Testis (tissue), 2 donors: ENCODE measurements at regions not wholly inside any gene's neighbourhood (a gene's known extent, or its start where the extent isn't known, plus 50 kb on each side); places are given as distances from the start of the nearest gene placed in this dataset.

Experiments used
- POLR2A ChIP-seq: fragments of 450-650 bp; IDR thresholded peaks from one replicate; pipeline ENCODE4 v1.6.1; 2017; ENCODE audit warnings: antibody characterized with exemption, mild to moderate bottlenecking, moderate library complexity
- TF ChIP-seq, protein P1 (sequence below), 3 experiments: fragments of 450-650 bp in 2 of 3; fragments of 200-600 bp in 1 of 3; sonication (generic) in 1 of 3; IDR thresholded peaks; one replicate each; pipeline ENCODE4 v1.5.1; 2016 to 2019; ENCODE audit warnings: antibody characterized with exemption in 3 of 3, mild to moderate bottlenecking in 2 of 3, moderate library complexity in 1 of 3

DNA sequence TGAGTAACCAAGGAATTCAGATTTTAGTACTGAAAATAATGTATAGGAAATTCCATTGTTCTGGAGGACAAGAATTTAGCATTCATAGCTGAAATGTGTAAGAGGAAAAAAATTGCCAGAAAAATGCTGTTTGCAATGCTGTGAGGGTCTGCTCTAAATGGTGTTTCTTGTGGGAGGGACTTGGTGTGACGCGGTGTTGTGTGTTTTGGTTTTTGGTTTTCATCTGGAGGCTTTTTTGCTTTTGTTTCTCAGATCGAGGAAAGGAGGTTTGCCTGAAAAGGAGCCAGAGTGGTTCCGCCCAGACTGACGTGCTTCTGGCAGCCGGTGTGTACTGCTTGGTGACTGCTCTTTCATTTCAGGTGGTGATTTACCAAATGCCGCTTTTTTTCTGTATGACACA lies 211.8 kb upstream of the HMGA2 start:
- TF ChIP-seq, protein P1, sequence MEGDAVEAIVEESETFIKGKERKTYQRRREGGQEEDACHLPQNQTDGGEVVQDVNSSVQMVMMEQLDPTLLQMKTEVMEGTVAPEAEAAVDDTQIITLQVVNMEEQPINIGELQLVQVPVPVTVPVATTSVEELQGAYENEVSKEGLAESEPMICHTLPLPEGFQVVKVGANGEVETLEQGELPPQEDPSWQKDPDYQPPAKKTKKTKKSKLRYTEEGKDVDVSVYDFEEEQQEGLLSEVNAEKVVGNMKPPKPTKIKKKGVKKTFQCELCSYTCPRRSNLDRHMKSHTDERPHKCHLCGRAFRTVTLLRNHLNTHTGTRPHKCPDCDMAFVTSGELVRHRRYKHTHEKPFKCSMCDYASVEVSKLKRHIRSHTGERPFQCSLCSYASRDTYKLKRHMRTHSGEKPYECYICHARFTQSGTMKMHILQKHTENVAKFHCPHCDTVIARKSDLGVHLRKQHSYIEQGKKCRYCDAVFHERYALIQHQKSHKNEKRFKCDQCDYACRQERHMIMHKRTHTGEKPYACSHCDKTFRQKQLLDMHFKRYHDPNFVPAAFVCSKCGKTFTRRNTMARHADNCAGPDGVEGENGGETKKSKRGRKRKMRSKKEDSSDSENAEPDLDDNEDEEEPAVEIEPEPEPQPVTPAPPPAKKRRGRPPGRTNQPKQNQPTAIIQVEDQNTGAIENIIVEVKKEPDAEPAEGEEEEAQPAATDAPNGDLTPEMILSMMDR (IDR thresholded peaks at IDR 0.05), result no peak
- no peak for TF ChIP-seq POLR2A
